AG08396 (cell line): ENCODE measurements at regions not wholly inside any gene's neighbourhood (a gene's known extent, or its start where the extent isn't known, plus 50 kb on each side); places are given as distances from the start of the nearest gene placed in this dataset.

ENCODE experiments used
- DNase-seq: peaks from one replicate; pipeline ENCODE4 v3.0.0; 2012; ENCODE audit warnings: low spot score, mixed read lengths

- DNase-seq = no peak
Observed at GRCh38 chr14:94994245-94994644, 163.1 kb downstream of the DICER1 start.

- DNase-seq = no peak
Observed at GRCh38 chr14:94992046-94992445, 165.3 kb downstream of the DICER1 start.

GRCh38 chr14:94989946-94990345, 167.4 kb downstream of the DICER1 start:
- no peak for DNase-seq

- no peak for DNase-seq
Observed at GRCh38 chr14:94989417-94989816, 167.9 kb downstream of the DICER1 start.

- DNase-seq = no peak
Observed at GRCh38 chr14:94987409-94987808, 169.9 kb downstream of the DICER1 start.

GRCh38 chr14:94979891-94980290, 177.4 kb downstream of the DICER1 start:
- DNase-seq = no peak

GRCh38 chr14:94977016-94977415, 180.3 kb downstream of the DICER1 start:
- no peak for DNase-seq

- no peak for DNase-seq
Observed at GRCh38 chr14:94975366-94975765, 182.0 kb downstream of the DICER1 start.

- DNase-seq = no peak
Observed at GRCh38 chr14:94974893-94975292, 182.4 kb downstream of the DICER1 start.

GRCh38 chr14:94974422-94974821, 182.9 kb downstream of the DICER1 start:
- no peak for DNase-seq

GRCh38 chr14:94971750-94972149, 185.6 kb downstream of the DICER1 start:
- no peak for DNase-seq

- no peak for DNase-seq
Observed at GRCh38 chr14:94970941-94971730, 186.2 kb downstream of the DICER1 start.

- no peak for DNase-seq
Observed at GRCh38 chr14:94969766-94970165, 187.6 kb downstream of the DICER1 start.

- no peak for DNase-seq
Observed at GRCh38 chr14:94966868-94967267, 190.5 kb downstream of the DICER1 start.

- DNase-seq = no peak
Observed at GRCh38 chr14:94966344-94966743, 191.0 kb downstream of the DICER1 start.

- no peak for DNase-seq
Observed at GRCh38 chr14:94965551-94966313, 191.6 kb downstream of the DICER1 start.

- DNase-seq = no peak
Observed at GRCh38 chr14:94964931-94965330, 192.4 kb downstream of the DICER1 start.

GRCh38 chr14:94964181-94964580, 193.1 kb downstream of the DICER1 start:
- DNase-seq = no peak

GRCh38 chr14:94963051-94963450, 193.1 kb upstream of the GSC start:
- no peak for DNase-seq

GRCh38 chr14:94962166-94962575, 192.3 kb upstream of the GSC start:
- no peak for DNase-seq

- DNase-seq = no peak
Observed at GRCh38 chr14:94961386-94962165, 191.7 kb upstream of the GSC start.

- DNase-seq = no peak
Observed at GRCh38 chr14:94960285-94961001, 190.5 kb upstream of the GSC start.
